ENCODE measurements at regions not wholly inside any gene's neighbourhood (a gene's known extent, or its start where the extent isn't known, plus 50 kb on each side); places are given as distances from the start of the nearest gene placed in this dataset.

- intact Hi-C loops (cut with micrococcal nuclease; ENCODE audit: unreplicated experiment) (no loop called here), in situ Hi-C loops (cut with HindIII; ENCODE audit: extremely low pct_ligation_motif_present, low pct_unique_long_range_greater_than_20kb) (no loop called here)
- CTCF ChIA-PET (ENCODE audit: low intra/inter-chr PET ratio, low total read pairs): no interaction called here
Observed at GRCh38 chr7:156374335-156374734, 266.2 kb upstream of the RNF32 start.

More at GRCh38 chr7:156374335-156374734, 266.2 kb upstream of the RNF32 start:
- WGBS (ENCODE audit: low lambda C conversion rate): 46% methylated on average over 2 of the region's 4 CpGs
- Histone ChIP-seq H2AFZ (ENCODE audit: low read length) (no peak overlapping the region), H3K4me2 (ENCODE audit: low read depth, low read length) (no peak overlapping the region), H3K27me3 (ENCODE audit: control insufficient read depth in 1 of 2, insufficient read depth in 2 of 2, low read length in 2 of 2) (peaks cover 0 to 15% of the 10 kb centered on the region in 2 experiments; a peak in 1 of 5 replicates), H3K36me3 (replicated peaks in 1 of 2; ENCODE audit: control insufficient read depth in 1 of 2, insufficient read depth in 2 of 2, low read length in 2 of 2) (no peaks in the 10 kb centered on the region), H3K4me1 (ENCODE audit: insufficient read depth, low read length) (peaks cover 6% of the 10 kb centered on the region), H3K27ac (ENCODE audit: extremely low read length, insufficient read depth, low read length) (no peak overlapping the region), H3K79me2 (ENCODE audit: insufficient read depth, low read length) (no peaks in the 10 kb centered on the region), H3K9ac (ENCODE audit: insufficient read depth, low read depth, low read length) (no peak overlapping the region), H3K4me3 (replicated peaks in 1 of 3; ENCODE audit: insufficient read depth in 1 of 3, low read depth in 2 of 3, low read length in 3 of 3) (no peak overlapping the region), H3K9me3 (ENCODE audit: low read length) (no peaks in the 10 kb centered on the region), H4K20me1 (ENCODE audit: insufficient read depth, low read length) (no peaks in the 10 kb centered on the region)
- POLR2A ChIA-PET: interaction anchor here (0.7 kb wide), 1 partner anchor 60 kb away, joined by 3 read pairs; no protein-coding TSS in a partner anchor
- ATAC-seq: no peak
- FAIRE-seq: no peak
- no TSS peak for BruUV-seq (replicated peaks)
- DNase-seq (ENCODE audit: low spot score): no peak
- TF ChIP-seq ZNF558 (CRISPR knock-in tag; IDR thresholded peaks at IDR 0.05; ENCODE audit: borderline replicate concordance) (no peak), ZNF275 (CRISPR knock-in tag; IDR thresholded peaks at IDR 0.05; ENCODE audit: borderline replicate concordance) (no peak), ZNF512B (CRISPR knock-in tag; IDR thresholded peaks at IDR 0.05; ENCODE audit: borderline replicate concordance) (no peak), RBM22 (optimal IDR thresholded peaks at IDR 0.05; ENCODE audit: low read length) (no peak), GMEB1 (CRISPR knock-in tag; IDR thresholded peaks at IDR 0.05; ENCODE audit: borderline replicate concordance) (no peak)

Measured in HepG2 (cell line).